ENCODE measurements at regions not wholly inside any gene's neighbourhood (a gene's known extent, or its start where the extent isn't known, plus 50 kb on each side); places are given as distances from the start of the nearest gene placed in this dataset.

DNA sequence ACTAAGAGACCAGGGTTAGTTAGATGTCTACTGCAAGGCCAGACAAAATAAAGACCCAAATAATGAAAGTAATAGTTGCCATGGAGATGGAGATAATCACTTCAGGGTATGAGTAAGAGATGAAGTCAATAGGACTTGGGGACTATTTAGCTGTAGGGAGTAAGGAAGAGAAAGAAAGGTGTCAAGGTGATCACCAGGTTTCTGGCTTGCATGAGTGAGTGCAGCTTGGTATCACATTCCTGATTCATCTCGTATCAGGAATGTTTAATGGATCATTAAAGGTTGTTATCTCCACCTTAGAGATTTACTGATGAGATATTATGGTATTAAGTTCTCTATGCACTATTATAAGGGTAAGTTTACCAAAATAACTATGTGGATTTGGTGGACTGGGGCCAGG is 357.4 kb upstream of the ATP11B start:
- Histone ChIP-seq H3K27ac (ENCODE audit: low read length in 2 of 2) (no peak overlapping the region), H3K9me3 (ENCODE audit: control extremely low read depth in 1 of 3, control insufficient read depth in 2 of 3, insufficient read depth in 1 of 3, low read length in 2 of 3) (no peaks in the 10 kb centered on the region), H3K36me3 (replicated peaks in 1 of 2; ENCODE audit: control extremely low read depth in 1 of 2, control insufficient read depth in 1 of 2, extremely low read depth in 1 of 2, insufficient read depth in 2 of 2, low read length in 1 of 2) (no peaks in the 10 kb centered on the region), H3K79me2 (ENCODE audit: control insufficient read depth, insufficient read depth, low read length) (no peaks in the 10 kb centered on the region), H3K4me2 (replicated peaks; ENCODE audit: low read depth, low read length, poor library complexity, severe bottlenecking) (no peak overlapping the region), H3K4me1 (ENCODE audit: control insufficient read depth in 2 of 2, insufficient read depth in 2 of 2, low read length in 2 of 2) (no peaks in the 10 kb centered on the region), H2AFZ (ENCODE audit: insufficient read depth, low read depth, low read length, poor library complexity, severe bottlenecking) (no peak overlapping the region), H3K4me3 (ENCODE audit: control extremely low read depth in 1 of 5, extremely low read depth in 1 of 5, insufficient read depth in 1 of 5, low read depth in 2 of 5, low read length in 4 of 5) (no peak overlapping the region), H4K20me1 (ENCODE audit: control insufficient read depth, insufficient read depth, low read length, poor library complexity, severe bottlenecking) (no peaks in the 10 kb centered on the region), H3K27me3 (replicated peaks in 1 of 4; ENCODE audit: control extremely low read depth in 1 of 4, control insufficient read depth in 3 of 4, insufficient read depth in 4 of 4, low read length in 3 of 4) (no peaks in the 10 kb centered on the region), H3K9ac (ENCODE audit: low read length) (no peak overlapping the region)
- H3K4me3 Mint-ChIP-seq: no peak overlapping the region
- intact Hi-C loops (cut with micrococcal nuclease): no loop called here
- H3K9me3 Mint-ChIP-seq (ENCODE audit: insufficient read depth): no peaks in the 10 kb centered on the region
- ChIA-PET CTCF (no interaction called here), POLR2A (no interaction called here)
- TF ChIP-seq, protein P1, sequence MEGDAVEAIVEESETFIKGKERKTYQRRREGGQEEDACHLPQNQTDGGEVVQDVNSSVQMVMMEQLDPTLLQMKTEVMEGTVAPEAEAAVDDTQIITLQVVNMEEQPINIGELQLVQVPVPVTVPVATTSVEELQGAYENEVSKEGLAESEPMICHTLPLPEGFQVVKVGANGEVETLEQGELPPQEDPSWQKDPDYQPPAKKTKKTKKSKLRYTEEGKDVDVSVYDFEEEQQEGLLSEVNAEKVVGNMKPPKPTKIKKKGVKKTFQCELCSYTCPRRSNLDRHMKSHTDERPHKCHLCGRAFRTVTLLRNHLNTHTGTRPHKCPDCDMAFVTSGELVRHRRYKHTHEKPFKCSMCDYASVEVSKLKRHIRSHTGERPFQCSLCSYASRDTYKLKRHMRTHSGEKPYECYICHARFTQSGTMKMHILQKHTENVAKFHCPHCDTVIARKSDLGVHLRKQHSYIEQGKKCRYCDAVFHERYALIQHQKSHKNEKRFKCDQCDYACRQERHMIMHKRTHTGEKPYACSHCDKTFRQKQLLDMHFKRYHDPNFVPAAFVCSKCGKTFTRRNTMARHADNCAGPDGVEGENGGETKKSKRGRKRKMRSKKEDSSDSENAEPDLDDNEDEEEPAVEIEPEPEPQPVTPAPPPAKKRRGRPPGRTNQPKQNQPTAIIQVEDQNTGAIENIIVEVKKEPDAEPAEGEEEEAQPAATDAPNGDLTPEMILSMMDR (IDR thresholded peaks at IDR 0.05): no peak
- TF ChIP-seq EZH2 (IDR thresholded peaks at IDR 0.05; ENCODE audit: borderline replicate concordance, insufficient read depth, low read depth, low read length, poor library complexity, severe bottlenecking): no peak
- no peak overlapping the region for H3K27ac Mint-ChIP-seq
- WGBS (ENCODE audit: insufficient coverage): no CpG with 5 or more reads among the region's 1 CpG
- H3K27me3 Mint-ChIP-seq: no peaks in the 10 kb centered on the region
- no peak for DNase-seq
- no peaks in the 10 kb centered on the region for H3K4me1 Mint-ChIP-seq
- no peak for ATAC-seq (ENCODE audit: low read depth)

DNA sequence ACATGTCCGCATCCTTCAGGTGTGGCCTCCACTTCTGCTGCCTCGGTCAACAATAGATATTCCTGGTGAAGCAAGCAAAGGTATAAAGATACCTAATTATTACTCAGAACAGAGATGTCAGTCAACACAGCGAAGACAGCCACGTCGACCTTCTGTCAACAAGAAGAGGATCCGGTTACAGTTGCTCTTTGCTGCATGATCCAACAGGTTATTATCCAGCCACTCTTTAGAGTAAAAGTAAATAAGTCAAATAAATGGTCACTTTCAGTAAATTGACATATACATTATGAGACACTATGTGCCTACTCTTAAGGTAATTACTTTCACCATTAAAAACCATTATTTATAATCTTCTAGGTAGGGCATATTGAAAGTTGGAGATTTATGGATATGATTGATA is 356.8 kb upstream of the ATP11B start:
- ChIA-PET POLR2A (no interaction called here), CTCF (no interaction called here)
- Histone ChIP-seq H3K27ac (ENCODE audit: low read length in 2 of 2) (no peak overlapping the region), H3K36me3 (replicated peaks in 1 of 2; ENCODE audit: control extremely low read depth in 1 of 2, control insufficient read depth in 1 of 2, extremely low read depth in 1 of 2, insufficient read depth in 2 of 2, low read length in 1 of 2) (no peaks in the 10 kb centered on the region), H3K4me1 (ENCODE audit: control insufficient read depth in 2 of 2, insufficient read depth in 2 of 2, low read length in 2 of 2) (no peaks in the 10 kb centered on the region), H3K27me3 (replicated peaks in 1 of 4; ENCODE audit: control extremely low read depth in 1 of 4, control insufficient read depth in 3 of 4, insufficient read depth in 4 of 4, low read length in 3 of 4) (no peaks in the 10 kb centered on the region), H3K9me3 (ENCODE audit: control extremely low read depth in 1 of 3, control insufficient read depth in 2 of 3, insufficient read depth in 1 of 3, low read length in 2 of 3) (no peaks in the 10 kb centered on the region), H3K4me2 (replicated peaks; ENCODE audit: low read depth, low read length, poor library complexity, severe bottlenecking) (no peak overlapping the region), H3K79me2 (ENCODE audit: control insufficient read depth, insufficient read depth, low read length) (no peaks in the 10 kb centered on the region), H3K9ac (ENCODE audit: low read length) (no peak overlapping the region), H2AFZ (ENCODE audit: insufficient read depth, low read depth, low read length, poor library complexity, severe bottlenecking) (no peak overlapping the region), H4K20me1 (ENCODE audit: control insufficient read depth, insufficient read depth, low read length, poor library complexity, severe bottlenecking) (no peaks in the 10 kb centered on the region), H3K4me3 (ENCODE audit: control extremely low read depth in 1 of 5, extremely low read depth in 1 of 5, insufficient read depth in 1 of 5, low read depth in 2 of 5, low read length in 4 of 5) (no peak overlapping the region)
- Mint-ChIP-seq H3K9me3 (ENCODE audit: insufficient read depth) (no peaks in the 10 kb centered on the region), H3K27ac (no peak overlapping the region), H3K27me3 (no peaks in the 10 kb centered on the region), H3K4me1 (no peaks in the 10 kb centered on the region), H3K4me3 (no peak overlapping the region)
- DNase-seq (no peak), ATAC-seq (ENCODE audit: low read depth) (no peak)
- WGBS (ENCODE audit: insufficient coverage): 92% methylated on average over 2 of the region's 6 CpGs
- intact Hi-C loops (cut with micrococcal nuclease): no loop called here
- TF ChIP-seq EZH2 (IDR thresholded peaks at IDR 0.05; ENCODE audit: borderline replicate concordance, insufficient read depth, low read depth, low read length, poor library complexity, severe bottlenecking): no peak
- TF ChIP-seq, protein P1 (IDR thresholded peaks at IDR 0.05): no peak
